ENCODE measurements at regions not wholly inside any gene's neighbourhood (a gene's known extent, or its start where the extent isn't known, plus 50 kb on each side); places are given as distances from the start of the nearest gene placed in this dataset.

GRCh38 chr10:109187677-109188076 lies 735.6 kb downstream of the XPNPEP1 start (continued):
- no peak for TF ChIP-seq ZNF462 (CRISPR knock-in tag; IDR thresholded peaks at IDR 0.05)
- no peak for TF ChIP-seq EZH2 (IDR thresholded peaks at IDR 0.05; ENCODE audit: low read depth, unreplicated experiment)
- no peak for TF ChIP-seq JUNB (IDR thresholded peaks at IDR 0.05; ENCODE audit: unreplicated experiment)
- no peak for TF ChIP-seq ZNF331 (CRISPR knock-in tag; IDR thresholded peaks at IDR 0.05; ENCODE audit: low read depth)

GRCh38 chr10:109183366-109183765 lies 739.9 kb downstream of the XPNPEP1 start:
- no peak overlapping the region for H2AFZ ChIP-seq
- no peak for TF ChIP-seq ETS1 (IDR thresholded peaks at IDR 0.05)
- H3K27me3 ChIP-seq (ENCODE audit: insufficient read depth), result no peaks in the 10 kb centered on the region
- no peak overlapping the region for H3K27ac ChIP-seq (ENCODE audit: low read depth)
- peaks cover 30% of the 10 kb centered on the region; the same call in 2 of the 3 replicates for H3K9me3 Mint-ChIP-seq
- H4K20me1 ChIP-seq (replicated peaks; ENCODE audit: insufficient read depth), result no peaks in the 10 kb centered on the region
- no peak overlapping the region for H3K27ac Mint-ChIP-seq
- peaks cover 4% of the 10 kb centered on the region; the same call in 1 of the 3 replicates for H3K36me3 Mint-ChIP-seq (ENCODE audit: low read depth)
- H3K36me3 ChIP-seq (ENCODE audit: insufficient read depth), result no peaks in the 10 kb centered on the region
- H3K9me2 ChIP-seq (ENCODE audit: insufficient read depth), result peaks cover 7% of the 10 kb centered on the region; the same call in 1 of the 2 replicates
- ATAC-seq (no peak), DNase-seq (ENCODE audit: low spot score) (no peak)
- no peak overlapping the region for H3K4me3 Mint-ChIP-seq
- H3F3A ChIP-seq (replicated peaks; ENCODE audit: low read depth), result no peaks in the 10 kb centered on the region
- no peaks in the 10 kb centered on the region for H3K4me1 Mint-ChIP-seq
- H3K4me2 ChIP-seq, result no peak overlapping the region
- H3K4me1 ChIP-seq (ENCODE audit: insufficient read depth), result no peaks in the 10 kb centered on the region
- H3K4me3 ChIP-seq, result no peak overlapping the region
- peaks cover 2% of the 10 kb centered on the region for H3K27me3 Mint-ChIP-seq (ENCODE audit: insufficient read depth, low read depth, poor library complexity)
- no peaks in the 10 kb centered on the region for H3K79me2 ChIP-seq (replicated peaks; ENCODE audit: insufficient read depth)

Data from GM23338 (cell line).